Gastroesophageal sphincter (tissue), 3 donors: ENCODE measurements at regions not wholly inside any gene's neighbourhood (a gene's known extent, or its start where the extent isn't known, plus 50 kb on each side); places are given as distances from the start of the nearest gene placed in this dataset.

ENCODE experiments used
- EP300 ChIP-seq: sonication (generic); formaldehyde crosslinking; IDR thresholded peaks from one replicate; pipeline ENCODE4 v1.6.1; 2017; ENCODE audit warnings: antibody characterized with exemption, mild to moderate bottlenecking
- POLR2A ChIP-seq, 2 donors: fragments of 450-650 bp; IDR thresholded peaks; one replicate each; pipeline ENCODE4 v1.6.1; 2017; ENCODE audit warnings: antibody characterized with exemption in 2 of 2, mild to moderate bottlenecking in 2 of 2, moderate library complexity in 1 of 2
- TF ChIP-seq, protein P1 (sequence below), 4 experiments: fragments of 200-600 bp in 2 of 4; fragments of 450-650 bp in 2 of 4; sonication (generic) in 1 of 4; IDR thresholded peaks; one replicate each; pipeline ENCODE4 v1.5.1; 2017 to 2019; ENCODE audit warnings: antibody characterized with exemption in 4 of 4, mild to moderate bottlenecking in 2 of 4, moderate library complexity in 2 of 4

DNA sequence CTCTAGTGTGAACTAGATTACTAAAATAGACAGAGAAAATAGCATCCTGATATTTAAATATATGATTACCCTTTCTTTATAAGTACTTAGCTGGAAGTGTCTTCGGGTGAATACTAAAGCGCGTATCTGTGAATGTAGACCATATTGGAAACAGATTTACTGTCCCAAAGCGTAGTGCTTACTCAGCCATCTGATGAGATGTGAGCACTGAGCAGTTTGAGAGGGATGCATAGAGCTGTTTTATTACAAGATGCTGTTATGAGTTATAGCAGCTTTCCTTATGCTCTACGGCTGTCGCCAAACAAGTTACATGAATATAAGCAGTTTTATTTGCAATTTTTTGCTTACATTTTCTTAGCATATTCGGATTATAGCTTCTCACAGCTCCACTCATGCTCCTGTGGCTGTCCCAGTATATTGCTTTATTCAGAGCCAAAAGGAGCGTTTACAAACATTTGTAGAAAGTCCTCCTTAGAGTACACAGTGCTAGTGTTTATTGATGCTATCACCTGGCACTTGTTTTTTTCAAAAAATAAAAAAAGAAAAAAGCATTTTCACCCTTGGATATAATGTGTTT, 981.4 kb upstream of the WWC1 start:
- TF ChIP-seq, protein P1, sequence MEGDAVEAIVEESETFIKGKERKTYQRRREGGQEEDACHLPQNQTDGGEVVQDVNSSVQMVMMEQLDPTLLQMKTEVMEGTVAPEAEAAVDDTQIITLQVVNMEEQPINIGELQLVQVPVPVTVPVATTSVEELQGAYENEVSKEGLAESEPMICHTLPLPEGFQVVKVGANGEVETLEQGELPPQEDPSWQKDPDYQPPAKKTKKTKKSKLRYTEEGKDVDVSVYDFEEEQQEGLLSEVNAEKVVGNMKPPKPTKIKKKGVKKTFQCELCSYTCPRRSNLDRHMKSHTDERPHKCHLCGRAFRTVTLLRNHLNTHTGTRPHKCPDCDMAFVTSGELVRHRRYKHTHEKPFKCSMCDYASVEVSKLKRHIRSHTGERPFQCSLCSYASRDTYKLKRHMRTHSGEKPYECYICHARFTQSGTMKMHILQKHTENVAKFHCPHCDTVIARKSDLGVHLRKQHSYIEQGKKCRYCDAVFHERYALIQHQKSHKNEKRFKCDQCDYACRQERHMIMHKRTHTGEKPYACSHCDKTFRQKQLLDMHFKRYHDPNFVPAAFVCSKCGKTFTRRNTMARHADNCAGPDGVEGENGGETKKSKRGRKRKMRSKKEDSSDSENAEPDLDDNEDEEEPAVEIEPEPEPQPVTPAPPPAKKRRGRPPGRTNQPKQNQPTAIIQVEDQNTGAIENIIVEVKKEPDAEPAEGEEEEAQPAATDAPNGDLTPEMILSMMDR (IDR thresholded peaks at IDR 0.05), result no peak
- TF ChIP-seq EP300, result no peak
- no peak for TF ChIP-seq POLR2A (IDR thresholded peaks at IDR 0.05)
